HTR-8/SVneo (cell line): ENCODE measurements at regions not wholly inside any gene's neighbourhood (a gene's known extent, or its start where the extent isn't known, plus 50 kb on each side); places are given as distances from the start of the nearest gene placed in this dataset.
A peak's percentile ranks its signal among the peaks of the same experiment; 100 is the strongest.

Experiments used
- DNase-seq: peaks from one replicate; pipeline ENCODE4 v3.0.0; 2011; ENCODE audit warnings: low spot score, mixed read lengths; ENCODE audit not compliant: insufficient read length
- FAIRE-seq: peaks from 2 replicates; lab custom pipeline; 2011; peaks lifted over from hg19 to GRCh38; lab: Jason Lieb, UNC

DNA sequence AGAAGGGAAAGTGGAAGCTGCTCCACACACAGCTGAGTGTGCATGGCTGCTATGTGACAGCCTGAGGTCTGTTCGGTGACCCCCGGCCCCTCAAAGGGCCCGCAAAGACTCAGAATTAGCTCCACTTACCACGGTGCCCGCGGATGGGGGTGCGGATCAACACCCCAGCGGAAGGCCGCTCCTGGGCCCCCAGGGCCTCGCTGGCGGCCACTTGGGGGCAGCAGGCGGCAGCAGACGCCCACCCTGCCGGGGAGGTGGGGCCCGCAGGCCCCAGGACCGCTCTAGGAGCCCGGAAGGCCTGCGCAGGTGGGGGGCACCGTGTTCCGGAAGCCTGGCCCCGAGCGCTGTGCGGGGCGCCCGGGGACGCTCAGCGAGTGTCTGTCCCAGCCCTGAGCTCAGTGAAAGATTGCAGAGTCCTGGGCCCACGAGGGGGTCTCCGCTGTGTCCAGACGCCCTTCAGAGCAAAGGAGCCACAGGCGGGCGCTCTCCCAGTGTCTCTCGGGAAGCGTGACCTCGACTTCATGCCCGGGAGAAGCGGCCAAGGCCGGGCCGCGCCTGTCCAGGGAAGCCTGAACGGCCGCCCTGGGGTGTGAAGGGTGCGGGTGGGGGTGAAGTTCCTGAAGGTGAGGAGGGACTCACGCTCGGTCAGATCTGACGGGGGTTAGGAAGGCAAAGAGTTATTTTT is 118.7 kb downstream of the VAPA start:
- DNase-seq (no peak), FAIRE-seq (no peak)

DNA sequence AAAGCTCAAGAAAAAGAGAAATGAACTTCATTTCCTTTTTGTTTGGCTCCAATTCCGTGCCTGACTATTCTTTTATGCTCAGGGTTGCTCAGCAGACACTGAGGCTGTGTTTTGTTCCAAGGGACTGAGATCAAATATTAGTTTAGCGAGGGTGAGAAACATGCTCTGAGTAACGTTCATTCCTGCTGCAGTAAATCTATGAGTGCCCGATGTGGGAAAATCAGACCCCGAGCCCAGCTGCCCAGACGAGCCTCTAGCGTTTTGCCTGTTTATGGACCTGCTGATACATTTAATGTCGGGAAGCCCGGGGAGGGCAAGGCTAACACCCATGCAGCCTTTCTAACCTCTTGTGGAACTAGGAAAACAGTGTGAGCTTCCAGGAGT is 119.2 kb downstream of the VAPA start:
- no peak for FAIRE-seq
- no peak for DNase-seq

DNA sequence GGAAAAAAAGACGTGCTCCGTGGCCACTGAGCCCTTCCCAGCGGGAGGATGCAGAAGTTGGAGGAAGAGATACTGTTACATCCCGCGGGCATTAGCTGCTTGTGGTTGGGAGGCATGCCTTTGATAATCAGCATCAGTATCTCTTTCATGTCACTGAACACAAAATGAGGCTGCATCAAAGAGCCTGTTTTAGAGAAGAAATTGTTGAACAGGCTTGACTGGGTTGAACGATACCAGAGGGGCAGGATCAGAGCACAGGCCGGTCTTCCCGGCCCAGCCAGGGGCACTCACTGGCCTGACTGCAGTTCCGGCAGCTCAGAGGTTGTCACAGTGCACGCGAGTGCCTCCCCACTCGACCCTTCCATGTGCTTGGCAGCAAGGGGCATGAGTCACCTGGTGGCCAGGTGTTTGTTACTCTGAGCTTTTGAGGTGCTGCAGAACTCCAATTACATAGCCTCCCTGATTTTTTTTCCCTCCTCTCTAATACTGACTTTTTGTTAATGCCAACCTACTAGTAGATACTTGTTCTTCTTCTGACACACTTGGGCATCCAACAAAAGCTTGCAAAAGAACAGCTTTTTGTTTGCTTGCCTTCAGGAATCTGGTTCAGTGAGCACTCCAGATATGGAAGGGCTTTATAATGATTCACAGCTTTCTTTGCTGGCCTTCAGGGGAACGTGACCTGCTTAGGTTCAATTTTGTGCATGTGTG is 121.6 kb downstream of the VAPA start:
- FAIRE-seq (no peak), DNase-seq (no peak)

DNA sequence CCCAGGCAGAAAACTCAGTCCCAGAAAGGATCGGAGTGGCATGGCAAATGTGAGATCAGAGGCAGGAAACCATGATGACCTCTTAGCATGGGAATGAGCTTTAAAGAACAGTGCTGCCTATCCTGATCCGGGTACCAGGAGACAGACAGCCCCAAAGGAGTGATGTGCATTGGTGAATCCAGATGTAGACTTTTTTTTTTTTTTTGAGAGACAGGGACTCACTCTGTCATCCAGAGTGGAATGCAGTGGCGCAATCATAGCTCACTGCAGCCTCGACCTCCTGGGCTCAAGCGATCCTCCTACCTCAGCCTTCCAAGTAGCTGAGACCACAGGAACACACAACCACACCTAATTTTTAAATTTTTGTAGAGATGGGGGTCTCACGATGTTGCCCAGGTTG is 122.7 kb downstream of the VAPA start:
- FAIRE-seq (no peak), DNase-seq (no peak)

DNA sequence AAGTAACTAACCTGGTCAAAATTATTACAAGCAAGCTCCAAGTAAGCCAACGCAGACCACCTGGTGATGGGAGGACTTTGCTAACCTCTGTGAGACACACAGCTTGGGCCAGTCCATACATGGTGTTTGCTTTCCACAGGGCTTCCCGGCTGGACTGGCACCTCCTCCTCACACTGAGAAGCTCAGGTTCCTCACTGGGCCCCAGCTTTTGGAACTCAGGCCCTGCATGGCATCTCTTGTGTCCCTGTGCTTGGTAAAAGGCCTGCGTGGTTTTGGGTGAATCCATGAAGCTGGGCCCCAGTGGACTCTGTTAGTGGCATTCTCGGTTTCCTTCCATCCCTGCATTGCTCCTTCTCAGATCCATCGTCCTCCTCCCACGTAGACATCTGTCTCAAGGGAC is 123.4 kb downstream of the VAPA start:
- DNase-seq (no peak), FAIRE-seq (no peak)

DNA sequence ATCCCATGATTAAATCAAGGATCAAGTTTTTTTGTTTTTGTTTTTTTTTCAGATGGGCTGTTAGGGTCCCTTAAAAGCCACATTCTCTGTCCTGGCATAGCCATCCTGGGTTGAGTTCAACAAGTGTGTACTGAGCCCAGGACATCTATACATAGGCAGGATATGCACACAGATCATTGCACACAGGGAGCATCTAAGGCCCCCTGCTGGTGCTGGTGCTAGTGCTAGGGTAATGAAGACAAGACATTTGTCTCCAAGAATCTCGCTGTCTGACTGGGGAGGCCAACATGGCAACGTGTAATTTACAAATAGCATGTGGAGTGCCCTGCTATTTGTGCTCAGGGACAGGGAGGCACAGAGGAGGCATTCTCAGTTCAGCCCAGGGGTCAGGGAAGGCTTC is 124.5 kb downstream of the VAPA start:
- DNase-seq = no peak
- FAIRE-seq = no peak

DNA sequence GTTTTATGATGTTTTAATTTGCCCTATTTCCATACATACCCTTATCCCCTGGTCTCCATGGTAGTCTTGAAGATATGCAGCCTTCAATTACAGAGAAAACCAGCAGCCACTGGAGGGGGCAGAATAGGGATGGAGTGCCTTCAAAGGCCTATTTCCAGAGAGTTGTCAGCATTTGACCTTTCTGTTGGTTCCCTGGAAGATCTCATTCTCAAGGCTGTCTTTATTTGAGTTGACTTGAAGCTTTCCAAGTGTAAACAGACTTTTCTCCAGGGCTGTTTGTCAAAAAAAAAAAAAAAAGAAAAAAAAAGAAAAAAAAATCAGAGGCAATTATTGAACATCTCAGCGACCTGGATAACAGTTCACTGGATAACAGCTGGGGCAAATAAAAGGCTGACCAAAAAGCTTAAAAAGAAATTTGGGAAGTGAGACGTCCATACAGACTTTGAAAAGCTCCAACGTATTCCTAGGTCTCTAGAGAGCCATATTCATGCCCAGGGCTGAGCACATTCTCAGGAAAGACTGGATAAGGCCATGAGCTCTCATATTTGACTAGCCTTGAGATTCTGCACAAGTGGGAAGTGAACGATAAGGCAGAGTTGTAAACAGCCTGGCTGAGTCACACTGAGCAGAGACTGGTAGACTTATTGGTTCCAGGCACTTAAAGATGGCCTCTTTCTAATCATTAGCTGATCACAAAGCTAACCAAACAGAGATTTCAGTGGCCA is 126.6 kb downstream of the VAPA start:
- DNase-seq (no peak), FAIRE-seq (peak; percentile 9)

DNA sequence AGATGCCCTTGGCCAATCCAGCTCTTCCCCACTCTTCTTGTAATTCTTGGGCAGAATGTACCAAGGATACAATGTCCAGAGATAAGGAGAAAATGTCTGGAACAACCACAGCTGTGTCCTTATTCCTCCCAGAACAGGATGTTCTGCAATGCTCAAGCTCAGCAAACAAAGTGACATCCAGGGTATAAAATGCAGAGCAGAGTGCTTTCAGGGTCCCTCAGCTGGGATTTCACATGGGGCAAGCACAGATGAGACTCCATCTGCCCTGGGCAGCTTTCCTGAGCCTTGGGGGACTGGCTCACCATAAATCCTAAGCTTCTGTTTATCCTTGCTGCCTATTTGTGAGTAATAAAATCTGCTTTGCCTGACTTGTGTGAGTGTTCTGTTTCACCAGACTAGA is 127.4 kb downstream of the VAPA start:
- DNase-seq (no peak), FAIRE-seq (no peak)

DNA sequence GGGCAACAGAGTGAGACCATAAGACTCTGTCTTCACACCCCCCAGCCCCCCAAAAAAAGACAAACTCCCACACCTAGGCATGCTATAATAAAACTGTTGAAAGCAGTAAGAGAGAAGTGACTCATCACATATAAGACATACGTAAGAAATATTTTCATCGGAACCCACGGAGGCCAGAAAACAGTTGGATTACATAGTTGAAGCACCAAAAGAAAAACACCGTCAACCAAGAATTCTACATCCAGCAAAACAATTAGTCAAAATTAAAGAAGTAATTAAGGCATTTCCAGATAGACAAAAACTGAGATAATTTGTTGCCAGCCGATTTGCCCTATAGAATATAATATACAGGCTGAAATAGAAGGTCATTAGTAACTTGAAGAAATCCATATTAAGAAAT is 128.7 kb downstream of the VAPA start:
- DNase-seq (no peak), FAIRE-seq (no peak)

DNA sequence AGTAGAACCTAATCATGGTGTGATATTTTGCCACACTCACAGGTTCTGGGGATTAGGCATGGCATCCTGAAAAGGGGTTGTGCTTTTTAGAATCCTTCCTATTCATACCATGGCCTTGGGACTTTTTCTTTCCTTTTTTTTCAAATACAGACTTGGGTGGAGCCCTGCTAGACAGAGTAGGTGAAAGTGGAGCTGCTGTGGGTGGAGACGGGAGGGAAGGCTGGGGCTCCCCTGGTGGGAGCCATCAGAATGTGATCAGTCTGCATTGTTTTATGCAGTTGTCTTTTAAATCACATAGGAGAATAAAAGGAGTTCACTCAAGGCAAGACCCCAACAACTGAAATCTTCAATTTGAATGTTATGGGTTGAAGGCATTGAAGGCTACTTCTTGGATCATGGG is 130.2 kb downstream of the VAPA start:
- no peak for FAIRE-seq
- no peak for DNase-seq

DNA sequence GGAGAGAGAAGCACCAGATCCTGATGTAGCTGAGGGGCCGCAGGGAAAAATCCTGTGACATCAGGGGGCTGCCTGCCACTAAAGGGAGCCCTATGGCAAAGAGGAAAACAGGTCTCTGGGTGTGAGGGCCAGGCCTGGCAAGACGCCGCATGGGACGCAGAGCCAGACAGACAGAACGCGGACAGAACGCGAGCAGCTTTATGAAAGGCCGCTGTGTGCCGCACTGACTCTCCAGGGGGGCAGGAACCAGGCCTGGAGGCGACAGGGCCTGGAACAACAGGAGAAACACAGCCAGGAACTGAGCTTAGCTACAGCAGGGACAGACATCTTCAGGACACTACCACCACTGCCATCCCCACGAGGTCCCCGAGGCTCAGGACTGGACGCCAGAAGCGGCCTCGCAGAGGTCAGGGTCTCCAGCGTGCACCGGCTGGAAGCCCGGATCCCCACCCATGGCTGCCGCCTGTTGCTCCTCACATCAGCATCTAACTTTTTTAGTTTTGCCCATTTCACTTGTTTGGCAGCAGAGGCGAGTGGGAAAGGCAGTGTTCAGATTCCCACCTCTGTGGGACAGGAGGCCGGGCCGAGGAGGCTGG is 131.6 kb downstream of the VAPA start:
- DNase-seq = no peak
- FAIRE-seq = no peak

DNA sequence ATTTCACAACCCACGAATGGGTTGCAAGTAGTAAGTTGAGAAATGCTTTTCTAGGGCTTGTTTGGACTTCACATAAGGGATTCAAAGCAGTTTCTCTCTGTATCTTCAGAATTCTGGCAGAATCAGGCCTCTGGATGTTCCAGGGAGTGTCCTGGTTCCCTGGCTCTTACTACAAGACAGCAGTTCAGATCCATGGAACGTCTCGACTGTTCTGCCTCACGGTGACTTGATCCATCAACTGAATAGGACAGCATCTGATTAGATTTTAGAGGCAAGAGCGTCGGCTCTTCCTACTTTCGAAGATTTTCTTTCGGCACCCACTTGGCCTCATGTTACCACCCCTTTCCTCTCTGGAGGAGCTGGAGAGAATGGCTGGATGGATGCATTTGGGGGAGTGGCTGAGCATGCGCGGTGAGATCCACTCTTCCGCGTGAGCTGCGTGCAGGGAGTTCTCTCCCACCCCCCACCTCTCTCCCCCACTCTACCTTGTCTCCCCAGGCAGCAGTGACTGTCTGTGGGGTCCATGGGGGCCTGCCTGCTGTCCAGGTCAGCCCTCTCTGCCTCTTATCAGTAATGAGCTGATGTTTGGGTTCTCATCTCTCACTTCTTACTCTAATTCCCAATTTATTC is 132.5 kb downstream of the VAPA start:
- no peak for FAIRE-seq
- no peak for DNase-seq

DNA sequence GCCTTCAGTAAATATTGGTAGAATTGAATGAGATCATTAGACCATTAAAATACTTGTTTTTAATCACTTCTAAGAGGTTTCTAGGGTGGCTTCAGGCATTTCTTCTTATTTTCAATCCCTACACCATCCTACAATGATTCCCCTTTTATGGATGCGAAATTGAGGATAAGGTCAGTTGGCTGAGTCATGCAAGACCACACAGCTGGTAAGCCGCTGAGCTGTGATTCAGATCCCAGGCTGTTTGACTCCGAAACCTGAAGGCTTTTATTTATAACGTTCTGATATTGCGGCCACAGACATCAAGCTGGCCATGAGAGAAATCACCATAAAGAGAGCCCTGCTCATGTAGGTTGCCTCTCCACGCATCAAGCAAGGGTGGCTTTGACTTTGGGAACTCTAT is 133.4 kb downstream of the VAPA start:
- no peak for FAIRE-seq
- DNase-seq = no peak

DNA sequence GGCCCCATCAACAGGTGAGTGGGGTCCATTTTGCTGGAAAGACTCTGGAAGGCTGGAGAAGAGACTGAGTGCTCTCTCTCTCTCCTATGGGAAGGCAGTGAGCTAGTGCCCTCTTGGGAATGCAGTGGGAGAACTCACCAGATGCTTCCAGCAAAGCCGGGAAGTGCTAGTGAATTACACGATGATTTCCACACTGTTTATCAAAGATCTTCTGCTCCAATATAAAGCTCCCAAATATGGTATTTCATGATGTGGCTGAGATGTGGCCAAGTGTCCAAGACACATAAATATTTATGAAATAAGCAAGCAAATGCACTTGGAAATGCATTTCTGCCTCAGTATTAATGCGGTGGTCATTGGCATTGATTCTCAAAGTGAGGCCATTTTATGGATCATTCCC is 135.9 kb downstream of the VAPA start:
- DNase-seq (no peak), FAIRE-seq (no peak)

DNA sequence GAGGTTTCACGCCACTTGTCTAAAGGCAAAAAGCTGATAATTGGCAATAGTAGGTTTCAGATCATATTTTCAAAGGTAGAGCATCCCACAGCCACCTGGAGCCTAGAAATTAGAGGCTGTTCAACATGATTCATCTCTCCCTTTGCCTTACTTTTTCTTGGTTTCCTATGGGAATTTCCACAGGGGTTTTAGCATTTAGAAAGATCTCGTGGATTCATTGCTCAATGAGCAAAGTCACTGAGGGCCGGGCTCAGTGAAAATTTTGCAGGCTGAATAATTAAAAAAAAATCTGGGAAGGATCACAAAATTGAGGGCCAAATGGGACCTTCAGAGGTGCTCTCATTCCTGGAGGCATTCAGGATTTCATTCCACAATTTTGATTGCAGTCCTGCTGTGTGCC is 137.1 kb downstream of the VAPA start:
- no peak for FAIRE-seq
- DNase-seq = no peak

DNA sequence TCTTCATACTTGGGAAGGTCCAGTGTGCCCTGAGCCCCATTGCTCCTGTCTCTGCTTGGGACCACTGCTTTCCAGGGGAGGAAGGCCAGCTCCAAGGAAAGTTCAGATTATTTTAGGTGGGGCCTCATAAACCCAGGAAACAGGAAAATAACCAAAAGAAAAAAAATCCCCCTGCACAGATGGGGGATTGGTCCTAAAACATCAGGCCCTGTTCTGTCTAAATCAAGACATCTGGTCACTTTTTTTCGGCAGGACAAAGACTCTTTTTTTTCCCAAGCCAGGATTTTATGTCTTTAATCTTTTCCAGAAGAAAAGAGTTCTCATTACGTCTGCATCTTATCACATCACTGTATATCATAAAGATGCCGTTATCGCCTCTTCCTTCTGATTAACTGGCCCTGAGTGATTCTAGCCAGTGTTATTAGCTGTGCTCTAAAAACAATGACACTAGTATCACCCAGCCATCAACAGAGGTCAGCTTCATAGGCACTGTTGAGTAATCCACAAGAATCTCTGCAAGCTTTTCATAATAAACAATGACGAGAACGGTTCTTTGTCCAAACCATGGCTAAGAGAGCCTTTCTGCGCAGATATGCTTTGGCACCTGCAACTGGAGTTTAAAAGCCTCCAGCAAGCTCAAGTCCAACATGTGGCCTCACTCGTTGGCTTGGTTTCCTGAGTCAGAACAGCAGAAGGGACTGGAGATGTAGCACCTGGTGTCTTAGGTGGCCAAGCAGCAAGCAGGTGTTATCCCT is 138.2 kb downstream of the VAPA start:
- no peak for FAIRE-seq

DNA sequence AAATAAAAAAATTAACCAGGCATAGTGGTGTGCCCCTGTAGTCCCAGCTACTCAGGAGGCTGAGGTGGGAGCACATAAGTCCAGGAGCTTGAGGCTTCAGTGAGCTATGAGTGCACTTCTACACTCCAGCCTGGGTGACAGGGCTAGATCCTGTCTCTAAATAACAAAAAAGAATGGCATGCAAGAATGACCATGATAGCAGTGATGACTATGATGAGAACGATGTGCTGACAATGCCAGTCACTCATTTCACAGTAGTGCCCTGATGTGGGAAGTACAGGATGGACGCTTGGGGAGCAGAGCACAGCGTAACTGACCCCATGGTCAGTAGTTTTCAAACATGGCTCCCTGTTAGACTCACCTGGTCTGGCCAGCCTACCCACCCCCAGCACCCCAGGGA is 139.1 kb downstream of the VAPA start:
- FAIRE-seq (no peak), DNase-seq (no peak)

More for the DNA sequence above, 138.2 kb downstream of the VAPA start:
- DNase-seq = no peak

DNA sequence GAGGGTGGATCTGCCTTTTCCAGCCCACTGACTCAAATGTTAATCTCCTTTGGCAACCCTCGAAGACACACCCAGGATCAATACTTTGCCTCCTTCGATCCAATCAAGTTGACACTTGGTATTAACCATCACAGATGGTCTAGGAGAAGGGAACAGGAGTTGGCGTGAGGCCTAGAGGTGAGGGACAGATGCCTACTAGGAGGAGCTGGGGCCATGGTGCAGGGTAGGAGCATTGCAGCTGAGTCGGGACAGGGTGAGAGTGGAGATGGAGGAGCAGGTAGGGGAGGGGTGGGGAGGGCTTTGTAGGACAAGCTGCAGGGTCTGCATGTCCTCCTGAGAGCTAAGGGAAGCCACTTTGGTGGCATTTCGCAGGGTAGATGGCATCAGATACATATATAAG is 140.0 kb downstream of the VAPA start:
- DNase-seq (no peak), FAIRE-seq (no peak)

DNA sequence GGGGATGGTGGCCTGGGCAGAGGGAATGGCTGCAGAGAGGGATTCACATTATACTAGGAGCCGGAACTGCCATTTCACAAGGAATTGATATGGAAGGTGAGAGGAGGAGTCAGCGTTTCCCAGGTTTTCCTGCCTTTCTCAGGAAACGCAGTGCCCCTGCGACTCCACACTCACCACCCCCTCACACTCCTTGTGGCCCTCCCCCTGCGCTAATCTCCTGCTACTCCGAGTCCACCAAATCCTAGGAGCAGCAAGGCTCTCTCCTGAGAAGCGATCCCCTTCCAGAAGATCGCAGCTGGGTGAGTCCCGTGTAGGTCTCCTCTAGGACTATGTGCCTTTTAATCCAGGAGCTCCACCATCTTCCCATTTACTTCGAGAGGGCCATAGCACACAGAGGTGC is 140.6 kb downstream of the VAPA start:
- FAIRE-seq (no peak), DNase-seq (no peak)

DNA sequence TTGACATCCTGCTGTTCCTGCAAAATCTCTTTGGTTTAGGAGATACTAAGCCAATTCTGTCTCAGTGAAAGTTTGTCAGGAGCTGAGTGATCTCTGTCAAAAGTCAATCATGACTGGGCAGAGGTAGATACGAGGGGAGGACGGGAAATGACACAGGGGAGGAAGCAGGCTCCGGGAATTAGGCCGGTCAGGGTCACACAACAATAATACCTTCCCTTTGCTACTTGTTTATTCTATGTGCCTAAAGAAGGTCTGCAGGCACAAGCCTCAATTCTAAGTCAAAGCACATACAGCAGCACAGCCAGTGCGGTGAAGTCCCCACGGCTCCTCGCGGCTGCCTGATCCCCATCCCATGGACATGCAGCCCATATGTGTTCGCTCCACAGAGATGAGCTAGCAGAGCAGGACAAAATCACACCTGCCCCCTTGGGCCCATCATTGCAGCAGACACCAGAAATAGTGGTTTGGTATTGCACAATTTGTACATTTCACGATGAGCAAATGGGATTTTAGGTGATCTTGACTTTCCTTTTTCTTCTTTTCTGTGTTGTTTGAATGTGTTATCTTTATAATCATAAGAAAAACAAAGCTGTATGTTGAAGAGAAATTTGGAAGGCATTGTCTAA is 141.4 kb downstream of the VAPA start:
- FAIRE-seq (no peak), DNase-seq (no peak)
